DOHH2 (cell line): ENCODE measurements at regions not wholly inside any gene's neighbourhood (a gene's known extent, or its start where the extent isn't known, plus 50 kb on each side); places are given as distances from the start of the nearest gene placed in this dataset.

Experiments used
- H3F3A ChIP-seq: fragments of 200-600 bp; sonication (generic), shearing (Covaris generic); 2 replicates; pipeline ENCODE4 v1.6.0; 2016; ENCODE audit warnings: antibody characterized with exemption, mild to moderate bottlenecking; ENCODE audit not compliant: control insufficient read depth, insufficient read depth
- H3K27ac ChIP-seq: fragments of 200-600 bp; sonication (generic); 2 replicates; pipeline ENCODE4 v1.5.1; 2014; ENCODE audit warnings: low read depth, mild to moderate bottlenecking, low read length, moderate library complexity
- H3K27me3 ChIP-seq: fragments of 200-600 bp; sonication (generic); 2 replicates; pipeline ENCODE4 v1.6.1; 2014; ENCODE audit warnings: mild to moderate bottlenecking, low read length, mixed read lengths; ENCODE audit not compliant: control insufficient read depth
- H3K36me3 ChIP-seq: fragments of 200-600 bp; sonication (generic); 2 replicates; pipeline ENCODE4 v1.6.1; 2014; ENCODE audit warnings: mild to moderate bottlenecking, low read length, moderate library complexity, mixed read lengths; ENCODE audit not compliant: control insufficient read depth
- H3K4me1 ChIP-seq: fragments of 200-600 bp; sonication (generic); 2 replicates; pipeline ENCODE4 v1.6.1; 2014; ENCODE audit warnings: mild to moderate bottlenecking, low read length, mixed read lengths; ENCODE audit not compliant: control insufficient read depth
- H3K4me2 ChIP-seq: fragments of 200-600 bp; sonication (generic); 2 replicates; pipeline ENCODE4 v1.6.0; 2014; ENCODE audit warnings: mild to moderate bottlenecking, low read length, moderate library complexity
- H3K4me3 ChIP-seq: fragments of 200-600 bp; sonication (generic); 2 replicates; pipeline ENCODE4 v1.5.1; 2014; ENCODE audit warnings: mild to moderate bottlenecking, low read length, mixed read lengths
- H3K79me2 ChIP-seq: fragments of 200-600 bp; sonication (generic); 2 replicates; pipeline ENCODE4 v1.6.1; 2014; ENCODE audit warnings: mild to moderate bottlenecking, low read length, mixed read lengths; ENCODE audit not compliant: control insufficient read depth
- H3K9me2 ChIP-seq: fragments of 200-600 bp; sonication (generic); replicated peaks from 2 replicates; pipeline ENCODE4 v1.6.1; 2014; ENCODE audit warnings: mild to moderate bottlenecking, low read length, mixed read lengths; ENCODE audit not compliant: control insufficient read depth
- H3K9me3 ChIP-seq: fragments of 200-600 bp; sonication (generic); 2 replicates; pipeline ENCODE4 v1.6.1; 2014; ENCODE audit warnings: antibody characterized with exemption, low read length, mixed read lengths; ENCODE audit not compliant: control insufficient read depth, insufficient read depth
- H4K20me1 ChIP-seq: fragments of 200-600 bp; sonication (generic); 2 replicates; pipeline ENCODE4 v1.6.0; 2014; ENCODE audit warnings: low read depth, mild to moderate bottlenecking, antibody characterized with exemption, low read length, moderate library complexity; ENCODE audit not compliant: control insufficient read depth, insufficient read depth
- EZH2phosphoT487 ChIP-seq: fragments of 200-600 bp; sonication (generic); IDR thresholded peaks from 2 replicates; pipeline ENCODE4 v1.6.1; 2017; ENCODE audit warnings: borderline replicate concordance, mild to moderate bottlenecking, antibody characterized with exemption, low read length, moderate library complexity, mixed read lengths
- TF ChIP-seq, protein P1 (sequence below): fragments of 200-600 bp; sonication (generic); IDR thresholded peaks from one replicate; pipeline ENCODE4 v1.5.1; 2014; ENCODE audit warnings: antibody characterized with exemption, mild to moderate bottlenecking, low read depth, low read length; ENCODE audit not compliant: poor library complexity, severe bottlenecking

DNA sequence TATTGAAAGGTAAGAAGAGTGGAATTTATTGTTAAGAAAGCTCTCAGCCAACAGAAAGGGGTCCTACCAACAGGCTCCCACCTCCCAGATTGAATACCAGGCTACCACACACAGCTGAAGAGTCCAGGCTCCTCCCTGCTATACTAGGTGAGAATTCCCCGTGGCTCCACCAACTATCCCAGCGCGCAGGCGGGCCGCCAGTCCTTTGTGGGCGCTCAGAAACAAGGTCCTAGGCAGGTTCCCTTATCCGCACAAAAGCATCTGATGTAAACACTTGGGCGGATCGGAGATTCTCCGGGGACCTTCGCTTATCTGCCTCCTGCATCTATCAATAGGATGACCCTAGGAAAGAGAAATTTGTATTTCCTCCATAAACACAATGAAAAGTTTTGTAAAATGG lies 423.9 kb upstream of the ADGRL4 start:
- no peaks in the 10 kb centered on the region for H3K9me3 ChIP-seq
- no peaks in the 10 kb centered on the region for H3K9me2 ChIP-seq
- H3K4me1 ChIP-seq: no peaks in the 10 kb centered on the region
- no peaks in the 10 kb centered on the region for H3K36me3 ChIP-seq
- H3K4me2 ChIP-seq: no peak overlapping the region
- H4K20me1 ChIP-seq: no peaks in the 10 kb centered on the region
- no peak overlapping the region for H3K27ac ChIP-seq
- TF ChIP-seq, protein P1, sequence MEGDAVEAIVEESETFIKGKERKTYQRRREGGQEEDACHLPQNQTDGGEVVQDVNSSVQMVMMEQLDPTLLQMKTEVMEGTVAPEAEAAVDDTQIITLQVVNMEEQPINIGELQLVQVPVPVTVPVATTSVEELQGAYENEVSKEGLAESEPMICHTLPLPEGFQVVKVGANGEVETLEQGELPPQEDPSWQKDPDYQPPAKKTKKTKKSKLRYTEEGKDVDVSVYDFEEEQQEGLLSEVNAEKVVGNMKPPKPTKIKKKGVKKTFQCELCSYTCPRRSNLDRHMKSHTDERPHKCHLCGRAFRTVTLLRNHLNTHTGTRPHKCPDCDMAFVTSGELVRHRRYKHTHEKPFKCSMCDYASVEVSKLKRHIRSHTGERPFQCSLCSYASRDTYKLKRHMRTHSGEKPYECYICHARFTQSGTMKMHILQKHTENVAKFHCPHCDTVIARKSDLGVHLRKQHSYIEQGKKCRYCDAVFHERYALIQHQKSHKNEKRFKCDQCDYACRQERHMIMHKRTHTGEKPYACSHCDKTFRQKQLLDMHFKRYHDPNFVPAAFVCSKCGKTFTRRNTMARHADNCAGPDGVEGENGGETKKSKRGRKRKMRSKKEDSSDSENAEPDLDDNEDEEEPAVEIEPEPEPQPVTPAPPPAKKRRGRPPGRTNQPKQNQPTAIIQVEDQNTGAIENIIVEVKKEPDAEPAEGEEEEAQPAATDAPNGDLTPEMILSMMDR: no peak
- TF ChIP-seq EZH2phosphoT487: no peak
- H3K27me3 ChIP-seq: no peaks in the 10 kb centered on the region
- H3K79me2 ChIP-seq: no peaks in the 10 kb centered on the region
- H3K4me3 ChIP-seq: no peak overlapping the region
- no peaks in the 10 kb centered on the region for H3F3A ChIP-seq

DNA sequence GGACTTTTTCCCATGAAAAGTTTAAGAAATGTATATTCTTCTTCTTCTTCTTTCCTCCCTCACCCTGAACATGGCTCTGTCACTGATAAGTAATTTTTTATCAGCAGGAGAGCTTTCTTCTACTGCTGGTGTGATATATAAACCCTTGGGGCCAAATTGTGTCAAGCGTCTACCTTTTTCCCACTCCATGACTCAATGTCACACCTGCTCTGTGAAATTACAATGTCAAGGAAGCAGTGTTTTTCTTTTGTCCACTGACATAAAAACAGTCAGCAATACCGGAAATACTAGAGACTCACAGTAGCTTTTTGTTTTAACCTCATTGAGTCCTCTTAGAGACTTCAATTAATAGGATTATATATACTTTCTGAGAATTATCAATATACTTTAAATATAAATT lies 416.2 kb upstream of the ADGRL4 start:
- Histone ChIP-seq H3K9me3 (no peaks in the 10 kb centered on the region), H3K36me3 (no peaks in the 10 kb centered on the region), H3F3A (no peaks in the 10 kb centered on the region), H3K4me3 (no peak overlapping the region), H3K27ac (no peak overlapping the region), H3K4me1 (no peaks in the 10 kb centered on the region), H4K20me1 (no peaks in the 10 kb centered on the region), H3K79me2 (no peaks in the 10 kb centered on the region), H3K9me2 (no peaks in the 10 kb centered on the region), H3K4me2 (no peak overlapping the region), H3K27me3 (no peaks in the 10 kb centered on the region)
- TF ChIP-seq EZH2phosphoT487: no peak
- TF ChIP-seq, protein P1: no peak

DNA sequence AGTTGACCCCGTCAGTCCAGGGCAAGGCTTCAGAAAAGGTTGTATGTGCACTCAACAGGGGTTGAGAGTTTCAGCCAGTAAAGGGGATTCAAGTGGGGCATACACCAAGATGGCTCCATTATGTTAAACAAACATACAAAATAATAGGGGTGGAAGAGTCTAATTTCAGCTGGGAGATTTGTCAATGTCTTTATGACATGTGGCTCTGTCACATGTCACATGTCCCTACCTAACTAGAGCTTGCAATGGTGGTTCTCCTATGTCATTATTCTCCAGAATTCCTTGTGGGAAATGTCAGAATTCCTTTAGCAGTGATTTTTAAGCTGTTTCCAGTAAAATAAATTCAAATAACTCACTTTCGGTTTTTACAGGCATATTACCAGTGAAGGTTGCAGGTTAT lies 392.0 kb upstream of the ADGRL4 start:
- no peaks in the 10 kb centered on the region for H3K4me1 ChIP-seq
- no peak for TF ChIP-seq EZH2phosphoT487
- H3K4me2 ChIP-seq: no peak overlapping the region
- H3K9me3 ChIP-seq: no peaks in the 10 kb centered on the region
- H3K27ac ChIP-seq: no peak overlapping the region
- no peaks in the 10 kb centered on the region for H4K20me1 ChIP-seq
- H3K79me2 ChIP-seq: no peaks in the 10 kb centered on the region
- no peaks in the 10 kb centered on the region for H3K9me2 ChIP-seq
- H3K27me3 ChIP-seq: no peaks in the 10 kb centered on the region
- H3F3A ChIP-seq: no peaks in the 10 kb centered on the region
- no peaks in the 10 kb centered on the region for H3K36me3 ChIP-seq
- H3K4me3 ChIP-seq: no peak overlapping the region

DNA sequence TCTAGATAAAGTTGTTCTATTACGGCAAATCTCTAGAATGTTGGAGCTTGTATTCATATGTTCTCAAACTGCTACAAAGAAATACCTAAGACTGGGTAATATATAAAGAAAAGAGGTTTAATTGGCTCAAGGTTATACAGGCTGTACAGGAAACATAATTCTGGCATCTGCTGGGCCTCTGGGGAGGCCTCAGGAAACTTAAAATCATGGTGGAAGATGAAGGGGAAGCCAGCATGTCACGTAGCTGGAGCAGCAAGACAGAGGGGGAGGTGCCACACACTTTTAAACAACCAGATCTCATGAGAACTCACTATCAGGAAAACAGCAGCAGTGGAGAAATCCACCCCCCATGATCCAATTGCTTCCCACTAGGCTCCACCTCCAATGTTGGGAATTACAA lies 390.4 kb upstream of the ADGRL4 start:
- TF ChIP-seq, protein P1: no peak
- TF ChIP-seq EZH2phosphoT487: no peak
- H4K20me1 ChIP-seq: no peaks in the 10 kb centered on the region
- H3K79me2 ChIP-seq: no peaks in the 10 kb centered on the region
- no peaks in the 10 kb centered on the region for H3K4me1 ChIP-seq
- H3F3A ChIP-seq: no peaks in the 10 kb centered on the region
- no peaks in the 10 kb centered on the region for H3K9me2 ChIP-seq
- H3K36me3 ChIP-seq: no peaks in the 10 kb centered on the region
- H3K9me3 ChIP-seq: no peaks in the 10 kb centered on the region
- H3K27ac ChIP-seq: no peak overlapping the region
- H3K4me2 ChIP-seq: no peak overlapping the region
- no peaks in the 10 kb centered on the region for H3K27me3 ChIP-seq
- no peak overlapping the region for H3K4me3 ChIP-seq
